SK-N-SH (cell line): ENCODE measurements at regions not wholly inside any gene's neighbourhood (a gene's known extent, or its start where the extent isn't known, plus 50 kb on each side); places are given as distances from the start of the nearest gene placed in this dataset.

Experiments
- CTCF ChIA-PET: fragments of 300-600, 350-600 bp; formaldehyde crosslinking; extraction: SDS; loops from one replicate; lab custom pipeline; 2021; lab: Yijun Ruan, JAX
- POLR2A ChIA-PET: fragments of 350-600 bp; sonication (Branson Sonifier 250); formaldehyde crosslinking; extraction: SDS; loops from one replicate; lab custom pipeline; 2020; ENCODE audit warnings: antibody characterized with exemption, inconsistent platforms; lab: Yijun Ruan, JAX
- DNase-seq: peaks from one replicate; pipeline ENCODE4 v3.0.0; 2012
- H2AFZ ChIP-seq: fragments of 200-600 bp; sonication (generic); 2 replicates; pipeline ENCODE4 v1.8.1; 2016; ENCODE audit warnings: antibody characterized with exemption, mild to moderate bottlenecking, low read depth
- H3F3A ChIP-seq: fragments of 200-600 bp; sonication (generic); replicated peaks from 2 replicates; pipeline ENCODE3; 2016; ENCODE audit warnings: antibody characterized with exemption, mild to moderate bottlenecking; ENCODE audit not compliant: insufficient read depth
- H3K27ac ChIP-seq, 2 experiments: fragments of 200-500 bp in 1 of 2; fragments of 200-600 bp in 1 of 2; sonication (Bioruptor generic) in 1 of 2; sonication (generic), shearing (Covaris generic) in 1 of 2; 2 replicates each; pipeline versions ENCODE4 v1.5.1 to v1.6.1; 2014 to 2016; ENCODE audit warnings: low read depth in 2 of 2, inconsistent platforms in 1 of 2, low read length in 1 of 2, mild to moderate bottlenecking in 1 of 2, mixed read lengths in 1 of 2
- H3K27me3 ChIP-seq: fragments of 200-600 bp; sonication (generic), shearing (Covaris generic); 2 replicates; pipeline ENCODE4 v1.6.1; 2016; ENCODE audit warnings: mixed run types; ENCODE audit not compliant: insufficient read depth
- H3K36me3 ChIP-seq, 2 experiments: fragments of 200-500 bp in 1 of 2; fragments of 200-600 bp in 1 of 2; sonication (Bioruptor generic) in 1 of 2; sonication (generic) in 1 of 2; replicated peaks in 1 of 2; 2 replicates each; pipeline versions ENCODE3 to v1.5.1; 2014 to 2016; ENCODE audit warnings: low read length in 1 of 2, mild to moderate bottlenecking in 1 of 2; ENCODE audit not compliant: insufficient read depth in 2 of 2, control insufficient read depth in 1 of 2
- H3K4me1 ChIP-seq, 2 experiments: fragments of 200-500 bp in 1 of 2; fragments of 200-600 bp in 1 of 2; sonication (Bioruptor generic) in 1 of 2; sonication (generic), shearing (Covaris generic) in 1 of 2; 2 replicates each; pipeline versions ENCODE4 v1.5.1 to v1.6.1; 2014 to 2016; ENCODE audit warnings: low read depth in 1 of 2, low read length in 1 of 2, mixed run types in 1 of 2; ENCODE audit not compliant: insufficient read depth in 2 of 2, control insufficient read depth in 1 of 2
- H3K4me2 ChIP-seq: fragments of 200-600 bp; sonication (generic), shearing (Covaris generic); 2 replicates; pipeline ENCODE4 v1.6.1; 2017; ENCODE audit warnings: mixed run types
- H3K4me3 ChIP-seq, 2 experiments: fragments of 200-500 bp in 1 of 2; fragments of 200-600 bp in 1 of 2; sonication (Bioruptor generic) in 1 of 2; sonication (generic), shearing (Covaris generic) in 1 of 2; 2 replicates each; pipeline versions ENCODE4 v1.5.1 to v1.8.1; 2014 to 2016; ENCODE audit warnings: low read depth in 2 of 2, inconsistent platforms in 1 of 2, low read length in 1 of 2, mild to moderate bottlenecking in 1 of 2, mixed read lengths in 1 of 2, moderate library complexity in 1 of 2
- H3K79me2 ChIP-seq: fragments of 200-600 bp; sonication (generic); 2 replicates; pipeline ENCODE4 v1.8.1; 2017; ENCODE audit warnings: mild to moderate bottlenecking; ENCODE audit not compliant: insufficient read depth
- H3K9ac ChIP-seq: fragments of 200-600 bp; sonication (generic); 2 replicates; pipeline ENCODE4 v1.6.1; 2017; ENCODE audit warnings: mixed run types
- H3K9me2 ChIP-seq: fragments of 200-600 bp; sonication (generic); 2 replicates; pipeline ENCODE4 v1.6.1; 2017; ENCODE audit warnings: mixed run types
- H3K9me3 ChIP-seq: fragments of 200-600 bp; sonication (generic); 2 replicates; pipeline ENCODE4 v1.6.1; 2017; ENCODE audit warnings: mixed run types, mild to moderate bottlenecking, moderate library complexity
- H4K20me1 ChIP-seq: fragments of 200-600 bp; sonication (generic); 2 replicates; pipeline ENCODE4 v1.6.1; 2017; ENCODE audit warnings: mild to moderate bottlenecking, mixed run types; ENCODE audit not compliant: insufficient read depth
- CHD2 ChIP-seq: fragments of 150-350 bp; IDR thresholded peaks from 2 replicates; pipeline ENCODE4 v1.6.1; 2018; ENCODE audit warnings: low read length; ENCODE audit not compliant: partially characterized antibody
- NFIC ChIP-seq: IDR thresholded peaks from 2 replicates; pipeline ENCODE4 v1.4.0; 2012; ENCODE audit warnings: borderline replicate concordance
- NRF1 ChIP-seq: IDR thresholded peaks from 2 replicates; pipeline ENCODE4 v1.6.1; 2012; ENCODE audit warnings: low read depth, mild to moderate bottlenecking, low read length
- RCOR1 ChIP-seq: fragments of 150-350 bp; IDR thresholded peaks from 2 replicates; pipeline ENCODE4 v1.6.1; 2017; ENCODE audit warnings: antibody characterized with exemption, low read length
- RFX5 ChIP-seq: IDR thresholded peaks from 2 replicates; pipeline ENCODE4 v1.6.1; 2012; ENCODE audit warnings: mild to moderate bottlenecking, improper control_type of control experiment, low read length
- SIN3A ChIP-seq: IDR thresholded peaks from 2 replicates; pipeline ENCODE4 v1.6.1; 2012; ENCODE audit warnings: low read depth, mild to moderate bottlenecking, low read length, moderate library complexity, borderline replicate concordance
- SMC3 ChIP-seq: IDR thresholded peaks from 2 replicates; pipeline ENCODE4 v1.6.1; 2012; ENCODE audit warnings: low read depth, low read length, improper control_type of control experiment
- TAF1 ChIP-seq: IDR thresholded peaks from 2 replicates; pipeline ENCODE4 v1.6.1; 2012; ENCODE audit warnings: low read depth, mild to moderate bottlenecking, low read length, moderate library complexity, borderline replicate concordance
- YY1 ChIP-seq: IDR thresholded peaks from 2 replicates; pipeline ENCODE4 v1.4.0; 2012; ENCODE audit warnings: low read depth, mild to moderate bottlenecking
- WGBS: methylation state at CpG from one replicate; pipeline ENCODE4 v1.1.6; 2017; ENCODE audit warnings: low lambda C conversion rate; 5-methylcytosine and 5-hydroxymethylcytosine counted together
- TF ChIP-seq, protein P1 (sequence below): fragments of 200-600 bp; sonication (generic); IDR thresholded peaks from 2 replicates; pipeline ENCODE4 v1.6.1; 2017; ENCODE audit warnings: antibody characterized with exemption, mild to moderate bottlenecking, moderate library complexity
- TF ChIP-seq, protein P2 (sequence below): IDR thresholded peaks from 2 replicates; pipeline ENCODE4 v1.4.0; 2012; ENCODE audit warnings: low read depth
- TF ChIP-seq, protein P3 (sequence below): IDR thresholded peaks from 2 replicates; pipeline ENCODE4 v1.6.1; 2012; ENCODE audit warnings: mild to moderate bottlenecking, low read depth, low read length, moderate library complexity
- TF ChIP-seq, protein P4 (sequence below): fragments of 150-350 bp; IDR thresholded peaks from 2 replicates; pipeline ENCODE4 v1.6.1; 2017; ENCODE audit warnings: antibody characterized with exemption, low read length, low read depth, borderline replicate concordance
- TF ChIP-seq, protein P5 (sequence below): IDR thresholded peaks from 2 replicates; pipeline ENCODE4; 2012
- TF ChIP-seq, protein P6 (sequence below): IDR thresholded peaks from 2 replicates; pipeline ENCODE4 v1.4.0; 2012; ENCODE audit warnings: low read depth, borderline replicate concordance

DNA sequence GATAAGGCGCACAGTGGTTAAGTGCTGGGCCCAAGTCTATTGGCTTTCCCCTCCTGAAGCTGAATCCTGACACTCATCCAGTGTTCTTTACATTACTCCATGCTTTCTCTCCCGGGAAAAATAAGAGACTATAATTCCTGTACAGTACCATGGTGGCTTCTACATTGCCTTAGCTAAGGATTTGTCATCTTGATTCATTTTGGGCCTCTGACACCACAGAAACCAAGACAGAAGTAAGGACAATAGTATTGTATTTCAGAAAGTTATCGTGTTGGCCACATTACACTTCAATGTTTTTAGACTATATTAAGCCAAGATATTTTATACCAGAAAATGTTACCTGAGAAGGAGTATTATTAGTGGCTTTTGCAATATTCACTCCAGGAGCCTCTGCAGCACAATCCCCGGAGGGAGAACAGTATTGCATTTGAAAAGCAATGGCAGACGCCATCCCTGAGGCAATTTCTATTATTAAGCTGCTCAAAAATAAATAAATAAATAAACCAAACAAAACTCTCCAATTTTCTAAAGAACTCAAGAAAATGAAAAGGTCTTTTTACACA, 267.9 kb downstream of the ENC1 start:
- TF ChIP-seq, protein P1, sequence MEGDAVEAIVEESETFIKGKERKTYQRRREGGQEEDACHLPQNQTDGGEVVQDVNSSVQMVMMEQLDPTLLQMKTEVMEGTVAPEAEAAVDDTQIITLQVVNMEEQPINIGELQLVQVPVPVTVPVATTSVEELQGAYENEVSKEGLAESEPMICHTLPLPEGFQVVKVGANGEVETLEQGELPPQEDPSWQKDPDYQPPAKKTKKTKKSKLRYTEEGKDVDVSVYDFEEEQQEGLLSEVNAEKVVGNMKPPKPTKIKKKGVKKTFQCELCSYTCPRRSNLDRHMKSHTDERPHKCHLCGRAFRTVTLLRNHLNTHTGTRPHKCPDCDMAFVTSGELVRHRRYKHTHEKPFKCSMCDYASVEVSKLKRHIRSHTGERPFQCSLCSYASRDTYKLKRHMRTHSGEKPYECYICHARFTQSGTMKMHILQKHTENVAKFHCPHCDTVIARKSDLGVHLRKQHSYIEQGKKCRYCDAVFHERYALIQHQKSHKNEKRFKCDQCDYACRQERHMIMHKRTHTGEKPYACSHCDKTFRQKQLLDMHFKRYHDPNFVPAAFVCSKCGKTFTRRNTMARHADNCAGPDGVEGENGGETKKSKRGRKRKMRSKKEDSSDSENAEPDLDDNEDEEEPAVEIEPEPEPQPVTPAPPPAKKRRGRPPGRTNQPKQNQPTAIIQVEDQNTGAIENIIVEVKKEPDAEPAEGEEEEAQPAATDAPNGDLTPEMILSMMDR, result no peak
- TF ChIP-seq CHD2 (no peak), SMC3 (no peak), RCOR1 (no peak)
- TF ChIP-seq, protein P2, sequence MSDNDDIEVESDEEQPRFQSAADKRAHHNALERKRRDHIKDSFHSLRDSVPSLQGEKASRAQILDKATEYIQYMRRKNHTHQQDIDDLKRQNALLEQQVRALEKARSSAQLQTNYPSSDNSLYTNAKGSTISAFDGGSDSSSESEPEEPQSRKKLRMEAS, result no peak
- TF ChIP-seq, protein P3, sequence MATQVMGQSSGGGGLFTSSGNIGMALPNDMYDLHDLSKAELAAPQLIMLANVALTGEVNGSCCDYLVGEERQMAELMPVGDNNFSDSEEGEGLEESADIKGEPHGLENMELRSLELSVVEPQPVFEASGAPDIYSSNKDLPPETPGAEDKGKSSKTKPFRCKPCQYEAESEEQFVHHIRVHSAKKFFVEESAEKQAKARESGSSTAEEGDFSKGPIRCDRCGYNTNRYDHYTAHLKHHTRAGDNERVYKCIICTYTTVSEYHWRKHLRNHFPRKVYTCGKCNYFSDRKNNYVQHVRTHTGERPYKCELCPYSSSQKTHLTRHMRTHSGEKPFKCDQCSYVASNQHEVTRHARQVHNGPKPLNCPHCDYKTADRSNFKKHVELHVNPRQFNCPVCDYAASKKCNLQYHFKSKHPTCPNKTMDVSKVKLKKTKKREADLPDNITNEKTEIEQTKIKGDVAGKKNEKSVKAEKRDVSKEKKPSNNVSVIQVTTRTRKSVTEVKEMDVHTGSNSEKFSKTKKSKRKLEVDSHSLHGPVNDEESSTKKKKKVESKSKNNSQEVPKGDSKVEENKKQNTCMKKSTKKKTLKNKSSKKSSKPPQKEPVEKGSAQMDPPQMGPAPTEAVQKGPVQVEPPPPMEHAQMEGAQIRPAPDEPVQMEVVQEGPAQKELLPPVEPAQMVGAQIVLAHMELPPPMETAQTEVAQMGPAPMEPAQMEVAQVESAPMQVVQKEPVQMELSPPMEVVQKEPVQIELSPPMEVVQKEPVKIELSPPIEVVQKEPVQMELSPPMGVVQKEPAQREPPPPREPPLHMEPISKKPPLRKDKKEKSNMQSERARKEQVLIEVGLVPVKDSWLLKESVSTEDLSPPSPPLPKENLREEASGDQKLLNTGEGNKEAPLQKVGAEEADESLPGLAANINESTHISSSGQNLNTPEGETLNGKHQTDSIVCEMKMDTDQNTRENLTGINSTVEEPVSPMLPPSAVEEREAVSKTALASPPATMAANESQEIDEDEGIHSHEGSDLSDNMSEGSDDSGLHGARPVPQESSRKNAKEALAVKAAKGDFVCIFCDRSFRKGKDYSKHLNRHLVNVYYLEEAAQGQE, result no peak
- Histone ChIP-seq H3K36me3 (no peaks in the 10 kb centered on the region), H3K9me2 (no peaks in the 10 kb centered on the region), H3K27ac (no peak overlapping the region), H4K20me1 (no peaks in the 10 kb centered on the region), H2AFZ (no peak overlapping the region), H3K4me2 (no peak overlapping the region), H3K9me3 (no peaks in the 10 kb centered on the region), H3K9ac (no peak overlapping the region), H3K79me2 (no peaks in the 10 kb centered on the region), H3K4me3 (no peak overlapping the region), H3K27me3 (no peaks in the 10 kb centered on the region), H3F3A (no peaks in the 10 kb centered on the region), H3K4me1 (no peaks in the 10 kb centered on the region)
- no peak for DNase-seq
- POLR2A ChIA-PET, result no interaction called here
- CTCF ChIA-PET, result interaction anchor here (2.0 kb wide), 1 partner anchor 9 kb away, joined by 6 read pairs; no protein-coding TSS in a partner anchor
- WGBS, result 65% methylated on average over 5 of the region's 5 CpGs

DNA sequence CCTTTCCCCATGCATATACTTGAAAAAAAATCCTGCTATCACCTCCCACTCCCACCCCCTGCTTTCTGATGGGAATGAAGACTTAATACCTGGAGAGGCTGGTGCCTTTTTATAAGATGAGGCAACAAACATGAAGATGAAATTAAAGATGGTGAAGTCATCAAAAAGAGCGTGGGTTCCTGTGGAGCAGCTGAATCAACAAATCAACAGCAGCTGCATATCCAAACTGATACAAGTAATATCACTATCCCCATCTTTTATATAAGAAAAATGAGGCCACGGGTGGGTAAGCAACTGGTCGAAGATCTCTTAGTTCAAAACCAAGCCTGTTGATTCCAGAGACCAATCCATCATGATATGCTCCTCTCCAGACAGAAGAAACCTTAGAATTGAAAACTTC, 268.5 kb downstream of the ENC1 start:
- no peak for DNase-seq
- Histone ChIP-seq H3K4me3 (no peak overlapping the region), H3K9ac (no peak overlapping the region), H3K4me2 (no peak overlapping the region), H3K27ac (no peak overlapping the region), H2AFZ (no peak overlapping the region), H3K79me2 (no peaks in the 10 kb centered on the region), H3K36me3 (no peaks in the 10 kb centered on the region), H3K9me2 (no peaks in the 10 kb centered on the region), H4K20me1 (no peaks in the 10 kb centered on the region), H3F3A (no peaks in the 10 kb centered on the region), H3K4me1 (no peaks in the 10 kb centered on the region), H3K9me3 (no peaks in the 10 kb centered on the region), H3K27me3 (no peaks in the 10 kb centered on the region)
- WGBS, result 50% methylated on average over 3 of the region's 3 CpGs
- ChIA-PET CTCF (interaction anchor here (2.0 kb wide), 1 partner anchor 8 kb away, joined by 6 read pairs; no protein-coding TSS in a partner anchor), POLR2A (no interaction called here)
- TF ChIP-seq, protein P4, sequence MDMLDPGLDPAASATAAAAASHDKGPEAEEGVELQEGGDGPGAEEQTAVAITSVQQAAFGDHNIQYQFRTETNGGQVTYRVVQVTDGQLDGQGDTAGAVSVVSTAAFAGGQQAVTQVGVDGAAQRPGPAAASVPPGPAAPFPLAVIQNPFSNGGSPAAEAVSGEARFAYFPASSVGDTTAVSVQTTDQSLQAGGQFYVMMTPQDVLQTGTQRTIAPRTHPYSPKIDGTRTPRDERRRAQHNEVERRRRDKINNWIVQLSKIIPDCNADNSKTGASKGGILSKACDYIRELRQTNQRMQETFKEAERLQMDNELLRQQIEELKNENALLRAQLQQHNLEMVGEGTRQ, result no peak
- no peak for TF ChIP-seq RFX5
- TF ChIP-seq RCOR1, result no peak
- TF ChIP-seq SIN3A, result no peak
- TF ChIP-seq, protein P5, sequence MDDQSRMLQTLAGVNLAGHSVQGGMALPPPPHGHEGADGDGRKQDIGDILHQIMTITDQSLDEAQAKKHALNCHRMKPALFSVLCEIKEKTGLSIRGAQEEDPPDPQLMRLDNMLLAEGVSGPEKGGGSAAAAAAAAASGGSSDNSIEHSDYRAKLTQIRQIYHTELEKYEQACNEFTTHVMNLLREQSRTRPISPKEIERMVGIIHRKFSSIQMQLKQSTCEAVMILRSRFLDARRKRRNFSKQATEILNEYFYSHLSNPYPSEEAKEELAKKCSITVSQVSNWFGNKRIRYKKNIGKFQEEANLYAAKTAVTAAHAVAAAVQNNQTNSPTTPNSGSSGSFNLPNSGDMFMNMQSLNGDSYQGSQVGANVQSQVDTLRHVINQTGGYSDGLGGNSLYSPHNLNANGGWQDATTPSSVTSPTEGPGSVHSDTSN, result no peak
- no peak for TF ChIP-seq NFIC
- TF ChIP-seq, protein P1, result no peak
- TF ChIP-seq TAF1, result no peak
- no peak for TF ChIP-seq NRF1
- TF ChIP-seq, protein P6, sequence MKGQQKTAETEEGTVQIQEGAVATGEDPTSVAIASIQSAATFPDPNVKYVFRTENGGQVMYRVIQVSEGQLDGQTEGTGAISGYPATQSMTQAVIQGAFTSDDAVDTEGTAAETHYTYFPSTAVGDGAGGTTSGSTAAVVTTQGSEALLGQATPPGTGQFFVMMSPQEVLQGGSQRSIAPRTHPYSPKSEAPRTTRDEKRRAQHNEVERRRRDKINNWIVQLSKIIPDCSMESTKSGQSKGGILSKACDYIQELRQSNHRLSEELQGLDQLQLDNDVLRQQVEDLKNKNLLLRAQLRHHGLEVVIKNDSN, result no peak
- no peak for TF ChIP-seq YY1
